Stomach (tissue), 8 donors: ENCODE measurements at regions not wholly inside any gene's neighbourhood (a gene's known extent, or its start where the extent isn't known, plus 50 kb on each side); places are given as distances from the start of the nearest gene placed in this dataset.
"Not testable (repeated sequence)": the region's sequence is repeated elsewhere in the genome, so short reads cannot be mapped to it uniquely, and the experiment has no call there.

Experiments
- DNase-seq, 2 donors: peaks; one replicate each; pipeline versions ENCODE4 v3.0.0 to v3.0.0-alpha.2; 2013 to 2019
- H3K27ac ChIP-seq, 5 donors: fragments of 200-600 bp in 4 of 5; sonication (generic) in 4 of 5; one replicate each; pipeline ENCODE4 v1.5.1; 2013 to 2019; ENCODE audit warnings: mild to moderate bottlenecking in 1 of 5, moderate library complexity in 1 of 5
- H3K27me3 ChIP-seq, 3 donors: fragments of 200-600 bp; sonication (generic); one replicate each; pipeline ENCODE4 v1.5.1; 2017 to 2019; ENCODE audit warnings: mixed run types in 1 of 3
- H3K36me3 ChIP-seq, 4 donors: fragments of 200-600 bp; sonication (generic); 1 replicate in 3 of 4; 2 replicates in 1 of 4; pipeline ENCODE4 v1.5.1; 2016 to 2019
- H3K4me1 ChIP-seq, 4 donors: fragments of 200-600 bp; sonication (generic); one replicate each; pipeline ENCODE4 v1.5.1; 2016 to 2019
- H3K4me3 ChIP-seq, 4 donors: fragments of 200-600 bp; sonication (generic) in 3 of 4; one replicate each; pipeline ENCODE4 v1.5.1; 2016 to 2019; ENCODE audit warnings: mild to moderate bottlenecking in 1 of 4
- H3K9me3 ChIP-seq, 4 donors: fragments of 200-600 bp; sonication (generic); one replicate each; pipeline ENCODE4 v1.5.1; 2016 to 2019
- CTCF ChIP-seq, 7 experiments: fragments of 450-650 bp in 4 of 7; fragments of 200-600 bp in 3 of 7; sonication (generic) in 3 of 7; IDR thresholded peaks; one replicate each; pipeline ENCODE4 v1.5.1; 2016 to 2019; ENCODE audit warnings: antibody characterized with exemption in 7 of 7, control low read depth in 2 of 7, mild to moderate bottlenecking in 1 of 7
- EP300 ChIP-seq: sonication (generic); formaldehyde crosslinking; IDR thresholded peaks from one replicate; pipeline ENCODE4 v1.6.1; 2017; ENCODE audit warnings: antibody characterized with exemption
- POLR2A ChIP-seq, 4 donors: fragments of 450-650 bp; IDR thresholded peaks; one replicate each; pipeline ENCODE4 v1.6.1; 2016; ENCODE audit warnings: antibody characterized with exemption in 4 of 4, control low read depth in 2 of 4, mild to moderate bottlenecking in 1 of 4, moderate library complexity in 1 of 4
- POLR2AphosphoS5 ChIP-seq, 3 donors: sonication (generic); formaldehyde crosslinking; IDR thresholded peaks; one replicate each; pipeline ENCODE4 v1.6.1; 2016; ENCODE audit warnings: antibody characterized with exemption in 3 of 3
- WGBS, 5 donors: extraction: QIAGEN DNeasy Blood & Tissue Kit in 3 of 5; methylation state at CpG; one replicate each; pipeline versions ENCODE4 v1.1.5 to v1.1.7; 2013 to 2018; 5-methylcytosine and 5-hydroxymethylcytosine counted together
- intact Hi-C: fragments of 100-400 bp; cut with DNase I; formaldehyde crosslinking; loops from one replicate; pipeline ENCODE4 v1.15.1; 2023; ENCODE audit warnings: low total_unique reads
- donor health status: healthy with polysubstance abuse.
- donor health status: Bipolar disorder and iron deficiency.
- donor health status: healthy.

DNA sequence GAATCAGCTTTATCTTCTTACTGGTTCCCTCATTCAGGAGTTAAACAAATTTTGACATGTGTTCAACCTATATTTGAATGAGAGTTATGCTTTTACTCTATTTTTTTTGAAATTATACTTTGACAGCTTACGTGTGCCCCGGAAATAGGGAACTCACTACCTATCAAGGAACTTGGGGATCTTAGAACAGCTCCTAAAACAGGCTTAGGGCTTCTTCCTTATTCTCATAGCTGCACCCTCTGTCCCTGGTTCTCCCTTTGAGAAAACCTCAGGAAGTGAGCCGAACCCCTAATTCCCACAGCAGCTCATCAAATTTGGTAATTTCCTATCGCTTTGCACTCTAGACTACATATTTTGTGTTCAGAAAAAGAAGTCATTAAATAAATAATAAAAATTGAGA lies 81.2 kb upstream of the RUNX3 start:
- intact Hi-C loops = no loop called here
- DNase-seq = no peak
- Histone ChIP-seq H3K36me3 (no peaks in the 10 kb centered on the region), H3K27me3 (peaks cover 0 to 43% (median 12%) of the 10 kb centered on the region in 3 donors), H3K9me3 (no peaks in the 10 kb centered on the region), H3K4me1 (peaks cover 7 to 15% (median 10%) of the 10 kb centered on the region in 4 donors), H3K27ac (no peak overlapping the region), H3K4me3 (no peak overlapping the region)
- 66 to 85% (median 76%) methylated on average over 4 of the region's 4 CpGs for WGBS, 5 donors
- TF ChIP-seq POLR2AphosphoS5 (IDR thresholded peaks at IDR 0.05) = no peak
- no peak for TF ChIP-seq CTCF (IDR thresholded peaks at IDR 0.05)
- no peak for TF ChIP-seq EP300
- no peak for TF ChIP-seq POLR2A (IDR thresholded peaks at IDR 0.05)

GRCh38 chr1:25009671-25010262 lies 79.7 kb upstream of the RUNX3 start:
- no peak for DNase-seq
- H3K4me3 ChIP-seq = no peak overlapping the region
- no peak for TF ChIP-seq POLR2A (IDR thresholded peaks at IDR 0.05)
- TF ChIP-seq EP300 = no peak
- no peak for TF ChIP-seq POLR2AphosphoS5 (IDR thresholded peaks at IDR 0.05)
- TF ChIP-seq CTCF (IDR thresholded peaks at IDR 0.05) = no peak
- no peaks in the 10 kb centered on the region for H3K9me3 ChIP-seq
- H3K36me3 ChIP-seq = no peaks in the 10 kb centered on the region
- peaks cover 7 to 15% (median 10%) of the 10 kb centered on the region in 4 donors for H3K4me1 ChIP-seq
- H3K27me3 ChIP-seq = peaks cover 0 to 54% (median 14%) of the 10 kb centered on the region in 3 donors
- intact Hi-C loops = no loop called here
- 88 to 95% (median 93%) methylated on average over 3 of the region's 3 CpGs for WGBS, 5 donors
- no peak overlapping the region for H3K27ac ChIP-seq

DNA sequence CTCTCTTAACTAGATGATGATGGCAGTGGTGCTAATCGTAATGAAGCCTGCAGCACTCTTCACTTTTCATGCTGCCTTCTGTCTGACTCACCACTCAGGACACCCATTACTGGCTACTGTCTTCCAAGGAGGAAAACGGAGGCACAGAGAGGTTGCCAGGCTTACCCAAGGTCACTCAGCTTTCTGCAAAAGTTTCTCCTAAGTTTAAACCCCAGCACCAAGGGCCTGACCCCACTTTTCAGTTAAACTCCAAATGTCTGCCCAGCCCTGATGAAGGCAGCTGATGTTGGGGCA lies 78.1 kb upstream of the RUNX3 start:
- Histone ChIP-seq H3K36me3 (no peaks in the 10 kb centered on the region), H3K27ac (no peak overlapping the region), H3K4me1 (peaks cover 7 to 15% (median 10%) of the 10 kb centered on the region in 4 donors), H3K4me3 (no peak overlapping the region), H3K9me3 (no peaks in the 10 kb centered on the region), H3K27me3 (peaks cover 0 to 47% (median 14%) of the 10 kb centered on the region in 3 donors)
- DNase-seq = no peak
- TF ChIP-seq CTCF (IDR thresholded peaks at IDR 0.05) (no peak), EP300 (no peak)
- 70 to 83% (median 76%) methylated on average over 2 of the region's 2 CpGs for WGBS, 5 donors
- intact Hi-C loops = no loop called here

- H3K9me3 ChIP-seq, H3K27ac ChIP-seq, DNase-seq, H3K4me3 ChIP-seq, intact Hi-C loops, H3K36me3 ChIP-seq: not testable (repeated sequence)
- Histone ChIP-seq H3K27me3 (peaks cover 0 to 47% (median 14%) of the 10 kb centered on the region in 3 donors), H3K4me1 (peaks cover 7 to 15% (median 10%) of the 10 kb centered on the region in 4 donors)
- 52 to 61% (median 53%) methylated on average over 18 of the region's 18 CpGs for WGBS, 5 donors
Measured at GRCh38 chr1:25007390-25008191, 77.5 kb upstream of the RUNX3 start.

DNA sequence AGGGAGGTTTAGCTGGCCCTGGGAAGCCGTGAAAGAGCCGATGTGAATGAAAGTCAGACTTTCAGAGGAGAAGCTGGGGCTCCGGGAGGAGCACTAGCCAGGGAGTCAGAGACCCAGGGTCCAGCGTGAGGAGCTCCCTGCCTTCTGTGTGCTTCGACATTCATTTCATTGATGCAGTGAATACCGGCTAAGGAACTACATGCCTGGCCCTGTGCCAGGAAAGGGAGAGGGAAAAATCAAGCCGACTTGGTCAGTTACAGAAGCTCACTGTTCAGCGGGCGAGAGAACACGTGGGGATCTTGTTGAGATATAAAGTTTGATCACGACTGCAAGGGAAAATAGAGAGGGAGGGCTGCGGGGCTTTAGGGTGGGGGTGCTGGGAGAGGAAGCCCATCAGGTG lies 76.7 kb upstream of the RUNX3 start:
- peaks cover 0 to 47% (median 14%) of the 10 kb centered on the region in 3 donors for H3K27me3 ChIP-seq
- TF ChIP-seq POLR2AphosphoS5 (IDR thresholded peaks at IDR 0.05) (no peak), POLR2A (IDR thresholded peaks at IDR 0.05) (no peak), CTCF (IDR thresholded peaks at IDR 0.05) (no peak), EP300 (no peak)
- no peaks in the 10 kb centered on the region for H3K9me3 ChIP-seq
- intact Hi-C loops = no loop called here
- H3K4me3 ChIP-seq = no peak overlapping the region
- peaks cover 7 to 15% (median 10%) of the 10 kb centered on the region in 4 donors for H3K4me1 ChIP-seq
- no peaks in the 10 kb centered on the region for H3K36me3 ChIP-seq
- WGBS, 5 donors = 12 to 27% (median 16%) methylated on average over 12 of the region's 12 CpGs
- no peak overlapping the region for H3K27ac ChIP-seq
- DNase-seq = peak; percentile 50 to 82
